Omental fat pad (tissue), 3 donors: ENCODE measurements at regions not wholly inside any gene's neighbourhood (a gene's known extent, or its start where the extent isn't known, plus 50 kb on each side); places are given as distances from the start of the nearest gene placed in this dataset.

ENCODE experiments used
- ATAC-seq: fragments of 150-250 bp; one replicate; pipeline ENCODE4 v1.9.1; 2016; ENCODE audit warnings: mild to moderate bottlenecking, moderate library complexity; ENCODE audit not compliant: low FRiP score
- DNase-seq: peaks from one replicate; pipeline ENCODE4 v3.0.0-alpha.2; 2019; ENCODE audit warnings: low spot score
- TF ChIP-seq, protein P1 (sequence below), 3 donors: fragments of 450-650 bp; IDR thresholded peaks; one replicate each; pipeline ENCODE4 v1.5.1; 2016 to 2017; ENCODE audit warnings: antibody characterized with exemption in 3 of 3, mild to moderate bottlenecking in 3 of 3, moderate library complexity in 2 of 3

DNA sequence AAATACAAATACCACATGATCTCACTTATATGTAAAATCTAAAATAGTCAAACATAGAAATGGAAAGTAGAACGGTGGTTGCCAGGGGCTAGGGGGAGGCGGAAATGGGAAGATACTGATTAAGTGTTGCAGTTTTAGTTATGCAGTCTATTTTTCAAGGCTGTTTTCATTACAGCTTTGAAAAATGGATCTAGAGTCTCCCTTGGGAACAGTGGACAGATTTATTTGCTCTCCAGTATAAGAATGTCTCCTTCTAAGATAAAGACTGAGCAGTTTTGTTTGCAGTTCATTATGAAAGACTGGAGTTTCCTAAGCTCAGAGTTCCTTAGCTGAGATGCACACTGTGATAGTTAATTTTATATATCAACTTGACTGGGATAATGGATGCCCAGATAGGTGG, 202.5 kb downstream of the KLHL28 start:
- TF ChIP-seq, protein P1, sequence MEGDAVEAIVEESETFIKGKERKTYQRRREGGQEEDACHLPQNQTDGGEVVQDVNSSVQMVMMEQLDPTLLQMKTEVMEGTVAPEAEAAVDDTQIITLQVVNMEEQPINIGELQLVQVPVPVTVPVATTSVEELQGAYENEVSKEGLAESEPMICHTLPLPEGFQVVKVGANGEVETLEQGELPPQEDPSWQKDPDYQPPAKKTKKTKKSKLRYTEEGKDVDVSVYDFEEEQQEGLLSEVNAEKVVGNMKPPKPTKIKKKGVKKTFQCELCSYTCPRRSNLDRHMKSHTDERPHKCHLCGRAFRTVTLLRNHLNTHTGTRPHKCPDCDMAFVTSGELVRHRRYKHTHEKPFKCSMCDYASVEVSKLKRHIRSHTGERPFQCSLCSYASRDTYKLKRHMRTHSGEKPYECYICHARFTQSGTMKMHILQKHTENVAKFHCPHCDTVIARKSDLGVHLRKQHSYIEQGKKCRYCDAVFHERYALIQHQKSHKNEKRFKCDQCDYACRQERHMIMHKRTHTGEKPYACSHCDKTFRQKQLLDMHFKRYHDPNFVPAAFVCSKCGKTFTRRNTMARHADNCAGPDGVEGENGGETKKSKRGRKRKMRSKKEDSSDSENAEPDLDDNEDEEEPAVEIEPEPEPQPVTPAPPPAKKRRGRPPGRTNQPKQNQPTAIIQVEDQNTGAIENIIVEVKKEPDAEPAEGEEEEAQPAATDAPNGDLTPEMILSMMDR (IDR thresholded peaks at IDR 0.05): no peak

DNA sequence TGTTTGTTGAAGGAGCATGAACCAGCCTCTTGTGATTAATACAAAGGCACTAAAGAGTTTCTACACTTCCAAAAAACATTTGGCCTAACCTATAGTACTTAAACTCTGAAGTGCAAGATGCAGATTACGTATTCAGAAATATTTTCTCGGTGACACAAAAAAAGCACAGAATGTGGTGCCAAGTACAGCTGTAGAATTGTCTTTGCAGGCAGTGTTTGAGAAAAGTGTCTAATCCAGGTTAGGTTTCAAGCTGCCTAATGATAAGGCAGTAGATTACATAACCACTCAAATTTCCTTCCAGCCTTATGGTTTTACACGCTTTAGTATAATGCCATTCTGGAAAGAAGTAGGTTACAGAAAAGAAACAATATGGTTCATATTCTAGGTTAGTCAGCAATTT, 205.2 kb downstream of the KLHL28 start:
- no peak for ATAC-seq
- TF ChIP-seq, protein P1 (IDR thresholded peaks at IDR 0.05): no peak
- DNase-seq: no peak

More for the DNA sequence above, 202.5 kb downstream of the KLHL28 start:
- ATAC-seq: no peak
- no peak for DNase-seq

DNA sequence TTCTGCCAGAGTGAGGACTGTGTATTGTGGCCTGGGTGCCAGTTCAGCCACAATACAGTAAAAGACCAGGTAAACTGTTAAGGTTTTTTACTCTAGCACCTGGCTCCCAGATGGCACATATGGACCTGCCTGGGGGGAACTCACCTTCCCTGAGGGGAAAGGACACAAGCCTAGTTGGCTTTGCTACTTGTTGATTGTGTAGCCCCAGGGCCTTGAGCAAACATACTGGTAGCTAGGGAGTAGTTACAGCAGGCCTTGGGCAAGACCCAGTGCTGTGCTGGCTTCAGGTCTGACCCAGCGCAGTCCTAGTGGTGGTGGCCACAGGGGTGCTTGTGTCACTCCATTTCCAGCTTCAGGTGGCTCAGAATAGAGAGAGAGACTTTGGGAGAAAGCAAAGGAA, 216.4 kb downstream of the KLHL28 start:
- ATAC-seq: no peak
- DNase-seq: no peak
- TF ChIP-seq, protein P1 (IDR thresholded peaks at IDR 0.05): no peak

DNA sequence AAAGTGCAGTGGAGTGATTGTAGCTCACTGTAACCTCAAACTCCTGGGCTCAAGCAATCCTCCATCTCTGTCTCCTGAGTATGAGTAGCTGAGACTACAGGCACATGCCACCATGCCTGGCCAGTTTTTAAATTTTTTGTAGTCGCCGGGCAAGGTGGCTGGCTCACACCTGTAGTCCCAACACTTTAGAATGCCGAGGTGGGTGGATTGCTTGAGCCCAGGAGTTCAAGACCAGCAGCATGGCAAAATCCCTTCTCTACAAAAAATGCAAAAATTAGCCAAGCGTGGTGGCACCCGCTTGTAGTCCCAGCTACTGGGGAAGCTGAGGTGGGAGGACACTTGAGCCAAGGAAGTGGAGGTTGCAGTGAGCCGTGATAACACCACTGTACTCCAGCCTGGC, 219.5 kb downstream of the KLHL28 start:
- no peak for DNase-seq
- no peak for ATAC-seq

DNA sequence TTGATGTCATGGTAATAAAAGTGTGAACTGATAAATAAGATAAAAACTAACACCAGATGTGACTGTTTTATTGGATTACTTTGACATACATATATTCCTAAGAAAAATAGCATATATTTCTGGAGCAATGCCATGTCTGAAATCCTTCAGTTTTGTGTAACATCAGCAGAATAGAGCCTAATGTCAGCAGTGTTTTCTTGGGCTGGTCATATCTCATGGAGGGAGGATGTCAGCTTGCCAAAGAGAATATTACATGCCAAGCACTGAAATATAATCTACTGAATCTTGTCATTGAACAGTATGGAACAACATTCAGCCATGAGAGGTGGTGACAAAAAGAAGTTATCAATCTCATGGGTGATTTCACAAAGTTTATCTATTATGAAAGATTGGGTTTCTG, 220.3 kb downstream of the KLHL28 start:
- TF ChIP-seq, protein P1 (IDR thresholded peaks at IDR 0.05): no peak
- no peak for ATAC-seq

More for the DNA sequence above, 219.5 kb downstream of the KLHL28 start:
- TF ChIP-seq, protein P1 (IDR thresholded peaks at IDR 0.05): no peak

DNA sequence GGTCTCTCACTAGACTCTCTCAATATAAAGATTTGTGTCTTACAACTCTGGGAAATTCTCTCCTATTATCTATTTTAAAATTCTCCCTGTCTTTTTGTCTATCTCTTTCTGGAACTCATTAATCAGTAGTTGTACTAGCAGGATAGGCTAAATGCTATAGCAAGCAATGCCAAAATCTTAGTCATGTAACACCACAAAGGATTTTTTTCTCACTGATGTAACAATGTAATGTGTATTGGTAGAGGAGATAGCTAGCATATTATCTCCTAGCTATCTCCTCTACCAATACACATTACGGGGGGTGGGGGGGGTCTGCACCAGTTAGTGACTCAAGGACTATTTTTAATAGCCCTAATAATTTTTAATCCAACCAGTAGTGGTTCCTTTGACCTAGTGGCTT, 225.4 kb downstream of the KLHL28 start:
- ATAC-seq (no peak), DNase-seq (no peak)
- TF ChIP-seq, protein P1 (IDR thresholded peaks at IDR 0.05): no peak

More for the DNA sequence above, 220.3 kb downstream of the KLHL28 start:
- DNase-seq: no peak

DNA sequence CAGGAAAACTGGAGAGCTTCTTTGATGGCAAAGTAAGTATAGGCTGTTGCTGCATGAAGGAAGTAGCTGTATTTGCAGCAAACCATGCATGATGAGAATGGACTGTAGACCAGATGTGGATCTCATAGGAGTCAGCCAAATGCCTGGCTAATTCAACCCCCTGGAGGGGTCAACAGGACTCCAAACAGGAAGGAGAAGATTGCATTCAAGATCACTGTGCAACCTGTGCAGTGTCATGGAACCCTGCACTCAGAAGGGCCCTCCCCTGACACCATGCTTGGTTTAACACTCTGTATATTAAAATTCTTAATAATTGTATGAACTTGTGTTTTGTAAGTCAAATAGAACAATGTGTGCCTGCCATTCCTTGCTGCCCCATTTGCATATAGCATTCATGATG, 225.1 kb upstream of the FSCB start:
- no peak for ATAC-seq
- no peak for DNase-seq
- TF ChIP-seq, protein P1 (IDR thresholded peaks at IDR 0.05): no peak
